Brain pericyte (primary cell): ENCODE measurements at regions not wholly inside any gene's neighbourhood (a gene's known extent, or its start where the extent isn't known, plus 50 kb on each side); places are given as distances from the start of the nearest gene placed in this dataset.
"Not testable (repeated sequence)": the region's sequence is repeated elsewhere in the genome, so short reads cannot be mapped to it uniquely, and the experiment has no call there.

Experiments
- DNase-seq: peaks from one replicate; pipeline ENCODE4 v3.0.0-alpha.2; 2012; ENCODE audit warnings: low read depth, low spot score

DNA sequence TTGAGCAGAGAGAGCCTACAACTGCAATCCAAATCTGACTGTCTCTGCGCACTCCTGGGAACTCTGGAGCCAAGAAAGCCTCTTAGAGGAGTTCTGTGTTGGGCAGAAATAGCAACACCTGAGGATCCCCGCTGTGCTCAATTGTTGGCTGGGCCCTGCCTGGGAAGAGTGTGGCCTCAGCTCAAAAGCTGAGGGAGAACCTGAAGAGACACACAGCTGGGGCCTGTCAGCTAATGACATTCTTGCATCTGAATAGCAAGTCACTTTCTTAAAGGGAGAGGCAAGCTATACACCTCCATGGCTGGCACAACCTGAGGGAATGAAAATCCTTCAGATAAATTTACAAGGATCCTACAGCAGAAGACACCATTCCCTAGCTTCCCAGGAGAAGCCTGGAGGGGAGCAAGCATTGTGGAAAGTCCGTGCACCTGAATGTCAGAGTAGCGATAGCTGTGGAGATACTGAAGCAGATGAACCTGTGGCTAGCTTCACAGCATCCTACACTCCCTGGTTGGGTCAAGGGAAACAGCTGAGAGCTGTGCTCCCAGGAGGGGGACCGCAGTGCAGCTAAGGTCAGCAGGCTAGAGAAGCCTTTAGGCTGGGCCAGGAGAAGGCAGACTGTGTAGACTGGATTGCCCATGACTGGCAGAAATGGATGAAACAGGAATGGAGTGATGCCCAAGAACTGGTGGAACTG lies 159.9 kb upstream of the PFN2 start:
- DNase-seq: no peak

GRCh38 chr3:150129166-150129565 lies 158.5 kb upstream of the PFN2 start:
- no peak for DNase-seq

DNA sequence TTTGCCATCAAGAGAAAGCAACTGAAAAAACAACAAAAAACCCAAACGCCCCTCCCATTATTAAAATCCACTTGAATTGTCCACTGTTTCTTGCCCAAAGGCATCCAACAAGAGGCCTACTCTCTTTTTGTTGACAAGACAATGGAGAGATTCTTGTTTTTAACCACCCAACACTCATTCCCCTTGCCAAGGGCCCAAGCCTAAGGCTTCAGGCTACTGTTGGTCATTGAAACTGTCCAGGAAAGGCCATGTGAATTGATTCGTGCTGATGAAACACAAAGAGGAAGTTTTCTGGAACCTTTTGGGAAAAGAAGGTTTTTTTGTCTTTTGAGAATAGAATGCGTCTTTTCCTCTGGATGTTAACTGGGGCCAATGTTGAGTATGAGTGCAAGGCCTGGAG lies 157.4 kb upstream of the PFN2 start:
- DNase-seq: no peak

DNA sequence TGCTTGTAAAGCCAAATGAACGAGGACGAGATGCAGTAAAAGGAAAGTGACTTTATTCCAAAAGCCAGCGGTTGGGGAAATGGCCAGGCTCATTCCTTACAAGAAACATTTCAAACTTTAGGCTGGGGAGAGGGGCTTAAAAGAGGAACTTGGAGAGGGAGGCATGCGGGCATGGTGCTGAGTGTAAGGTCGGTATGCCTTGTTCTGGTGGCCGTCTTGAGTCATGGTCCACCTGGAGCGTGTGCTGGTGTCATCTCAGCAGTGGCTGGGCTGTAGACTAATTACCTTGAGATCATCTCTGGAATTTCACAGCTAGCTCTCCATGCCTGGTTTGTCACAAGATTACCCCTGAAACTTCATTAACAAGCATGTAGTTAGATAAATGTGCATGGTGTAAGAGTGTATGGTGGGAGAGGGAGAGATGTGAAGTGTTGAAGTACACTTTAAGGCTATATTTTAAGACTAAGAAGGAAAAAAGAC lies 156.4 kb upstream of the PFN2 start:
- DNase-seq: no peak

GRCh38 chr3:150124142-150124541 lies 153.4 kb upstream of the PFN2 start:
- no peak for DNase-seq

GRCh38 chr3:150123249-150123648 lies 152.6 kb upstream of the PFN2 start:
- DNase-seq: not testable (repeated sequence)

GRCh38 chr3:150118219-150118618 lies 147.5 kb upstream of the PFN2 start:
- no peak for DNase-seq

GRCh38 chr3:150117076-150117475 lies 146.4 kb upstream of the PFN2 start:
- no peak for DNase-seq

DNA sequence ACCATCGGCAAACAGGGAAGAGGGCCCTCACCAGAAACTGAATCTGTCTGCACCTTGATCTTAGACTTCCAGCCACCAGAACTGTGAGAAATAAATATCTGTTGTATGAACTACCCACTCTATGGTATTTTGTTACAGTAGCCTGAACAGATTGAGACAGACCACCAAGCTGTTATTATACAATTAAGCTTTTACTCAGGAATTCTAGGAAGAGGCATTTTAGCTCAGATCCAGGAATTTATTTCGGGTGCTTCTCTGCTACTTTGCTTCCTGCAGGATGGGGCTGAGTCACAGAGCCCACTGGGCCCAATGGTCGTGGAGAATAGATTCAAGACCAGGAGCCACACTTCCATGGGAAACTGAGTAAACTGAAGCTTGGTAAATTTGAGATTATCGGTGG lies 145.5 kb upstream of the PFN2 start:
- DNase-seq: no peak

DNA sequence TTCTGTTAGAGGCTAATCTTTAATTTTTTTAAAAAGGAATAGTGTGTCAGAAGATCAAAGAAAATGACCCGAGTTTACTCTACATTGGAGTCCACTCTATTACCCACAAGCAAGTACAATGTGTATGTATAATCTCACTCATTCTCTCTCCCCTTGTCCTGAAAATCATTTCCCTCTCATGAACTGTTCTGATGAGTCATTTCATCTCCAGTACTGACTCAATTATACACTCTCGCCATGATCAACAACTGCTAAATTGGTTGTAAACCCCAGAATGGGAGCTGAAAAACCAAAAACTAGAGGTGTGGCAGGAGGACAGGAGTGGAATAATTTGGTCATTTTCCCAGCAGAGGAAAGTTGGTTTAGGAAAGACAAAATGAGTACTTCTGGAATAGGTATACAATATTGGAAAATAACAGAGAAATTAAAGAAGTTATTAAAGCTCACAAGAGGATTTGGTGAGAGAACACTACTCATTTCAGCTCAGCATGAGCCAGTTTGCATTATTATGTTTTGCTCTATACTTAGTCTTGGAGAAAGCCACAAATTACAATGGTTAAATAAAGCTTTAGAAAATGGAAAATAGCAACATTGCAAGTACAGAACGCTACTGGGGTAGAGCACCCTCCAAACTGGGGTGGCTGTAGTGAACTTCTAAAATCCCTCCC lies 144.3 kb upstream of the PFN2 start:
- DNase-seq: no peak

DNA sequence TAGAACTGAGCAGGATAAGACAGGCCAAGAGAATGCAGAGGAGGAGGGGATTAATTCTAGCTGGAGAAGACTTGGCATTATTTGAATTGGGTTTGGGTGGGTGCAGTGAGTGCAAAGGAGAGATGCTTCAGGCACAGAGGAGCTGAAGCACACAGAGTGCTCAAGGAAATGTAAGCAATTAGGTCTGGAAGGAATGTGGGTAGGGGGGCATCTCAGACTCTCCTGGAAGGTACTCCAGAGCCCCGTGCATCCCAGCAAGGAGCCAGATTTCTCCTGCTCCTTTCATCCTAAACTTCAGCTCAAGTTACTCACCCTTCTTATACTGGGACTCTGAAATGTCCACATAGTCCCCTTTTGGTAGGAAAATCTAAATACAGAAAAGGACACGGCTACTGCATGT lies 143.6 kb upstream of the PFN2 start:
- DNase-seq: no peak

DNA sequence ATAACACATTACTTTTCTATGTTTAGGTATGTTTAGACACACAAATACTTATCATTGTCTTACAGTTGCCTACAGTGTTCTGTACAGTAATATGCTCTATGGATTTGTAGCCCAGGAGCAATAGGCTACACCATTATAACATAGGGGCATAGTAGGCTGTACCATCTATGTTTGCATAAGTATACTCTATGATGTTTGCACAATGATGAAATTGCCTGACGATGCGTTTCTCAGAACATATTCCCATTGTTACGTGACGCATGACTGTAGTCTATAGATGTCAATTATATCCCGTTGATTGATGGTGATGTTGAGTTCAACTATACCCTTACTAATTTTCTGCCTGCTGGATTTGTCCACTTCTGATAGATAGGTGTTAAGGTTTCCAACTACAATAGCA lies 139.4 kb upstream of the PFN2 start:
- DNase-seq: no peak

GRCh38 chr3:150107429-150108175 lies 136.9 kb upstream of the PFN2 start:
- DNase-seq: no peak

DNA sequence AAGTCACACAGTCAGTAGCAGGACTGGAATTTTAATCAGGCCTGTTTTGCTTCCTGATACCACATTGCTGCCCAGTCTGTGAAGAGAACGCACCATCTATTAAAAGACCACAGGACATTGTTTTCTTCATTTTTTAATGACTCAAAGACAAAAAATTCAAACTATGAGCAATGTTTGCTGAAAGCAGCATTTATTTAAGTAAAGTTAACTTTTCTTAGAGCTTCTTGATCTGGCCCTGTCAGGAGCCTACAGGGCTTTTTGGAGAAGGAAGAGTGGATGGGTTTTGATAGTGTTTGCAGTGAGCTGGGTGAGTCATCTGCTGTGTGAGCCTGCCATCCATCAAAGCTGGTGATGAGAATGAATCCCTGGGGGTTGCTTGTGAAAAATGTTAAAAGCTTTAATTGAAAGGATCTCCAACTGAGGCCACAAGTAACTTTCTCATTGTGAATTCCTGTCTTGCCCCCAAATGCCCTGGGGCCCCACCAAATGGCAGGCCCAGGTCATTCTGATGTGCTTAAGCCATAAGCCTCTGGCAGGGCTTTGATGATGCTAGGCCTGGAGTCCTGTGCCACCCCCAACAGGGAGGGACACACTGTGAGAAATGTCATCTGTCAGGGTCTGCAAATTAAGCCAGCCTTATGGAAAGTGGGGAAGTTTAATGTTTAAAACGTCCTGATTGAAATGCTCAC lies 136.2 kb upstream of the PFN2 start:
- peak; percentile 50 for DNase-seq

GRCh38 chr3:150105886-150106612 lies 135.4 kb upstream of the PFN2 start:
- DNase-seq: no peak

GRCh38 chr3:150105025-150105424 lies 134.3 kb upstream of the PFN2 start:
- no peak for DNase-seq

GRCh38 chr3:150104564-150104963 lies 133.9 kb upstream of the PFN2 start:
- DNase-seq: no peak

DNA sequence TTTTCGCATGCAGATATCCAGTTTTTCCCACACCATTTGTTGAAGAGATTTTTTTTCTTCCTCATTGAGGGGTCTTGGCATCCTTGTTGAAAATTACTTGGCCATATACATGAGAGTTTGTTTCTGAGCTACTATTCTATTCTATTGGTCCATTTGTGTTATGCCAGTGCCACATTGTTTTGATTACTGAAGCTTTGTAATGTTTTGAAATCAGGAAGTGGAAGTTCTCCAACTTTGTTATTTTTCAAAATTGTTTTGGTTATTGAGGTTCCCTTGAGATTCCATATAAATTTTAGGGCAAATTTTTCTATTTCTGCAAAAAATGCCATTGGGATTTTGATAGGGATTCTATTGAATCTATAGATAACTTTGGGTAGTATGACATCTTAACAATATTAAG lies 130.3 kb upstream of the PFN2 start:
- DNase-seq: no peak

DNA sequence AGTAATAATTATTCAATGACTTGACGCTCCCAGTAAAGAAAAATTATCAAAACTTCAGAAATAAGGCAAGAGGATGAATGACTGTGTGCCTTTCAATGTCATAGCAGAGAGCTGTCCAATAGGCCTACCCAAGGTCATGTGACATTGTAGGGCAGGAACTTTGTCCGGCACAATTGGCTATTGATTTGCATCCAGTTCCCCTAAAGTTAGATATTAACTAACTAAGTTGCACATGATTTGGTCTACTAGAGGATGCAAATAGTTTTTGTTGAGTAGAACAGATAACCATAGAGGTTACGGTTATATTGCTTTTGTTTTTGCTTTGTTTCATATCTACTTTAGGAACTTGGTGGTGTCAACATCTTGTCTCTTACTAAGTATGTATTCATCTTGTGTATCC lies 127.9 kb upstream of the PFN2 start:
- DNase-seq: no peak

DNA sequence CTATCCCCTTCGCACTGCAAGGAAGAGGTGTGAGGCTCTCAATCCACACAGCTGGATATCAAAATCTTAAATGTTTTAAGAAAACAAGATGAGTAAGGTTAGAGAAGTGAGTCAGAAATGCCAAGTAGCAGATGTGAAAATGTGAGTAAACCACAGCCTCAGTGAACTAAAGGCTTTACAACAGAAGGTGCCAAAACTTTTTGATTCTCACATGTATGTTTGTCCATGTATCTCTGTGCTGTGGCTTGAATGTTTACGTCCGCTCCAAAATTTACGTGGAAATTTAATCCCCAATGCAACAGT lies 126.8 kb upstream of the PFN2 start:
- DNase-seq: no peak

GRCh38 chr3:150096700-150097587 lies 126.2 kb upstream of the PFN2 start:
- DNase-seq: no peak
